ENCODE measurements at regions not wholly inside any gene's neighbourhood (a gene's known extent, or its start where the extent isn't known, plus 50 kb on each side); places are given as distances from the start of the nearest gene placed in this dataset.

DNA sequence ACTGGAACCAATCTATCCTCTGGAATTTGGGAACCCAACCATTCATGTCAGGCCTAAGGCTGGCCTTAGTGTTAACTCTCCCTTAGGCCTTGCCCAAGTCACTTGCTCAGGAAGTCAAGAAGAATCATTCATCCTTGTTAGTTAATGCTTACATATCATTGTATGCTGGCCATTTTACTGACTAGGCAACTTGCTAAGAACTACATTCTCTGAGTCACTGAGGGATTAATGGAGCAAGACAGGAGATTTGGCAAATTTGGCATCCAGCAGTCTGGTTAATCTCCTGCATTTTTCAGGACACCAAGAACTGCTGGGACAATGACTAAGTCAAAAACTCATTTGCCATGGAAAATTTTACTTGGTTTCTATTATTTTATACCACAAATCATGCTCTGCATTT lies 115.8 kb upstream of the DDIT4L start:
- no peak for TF ChIP-seq CTCF (IDR thresholded peaks at IDR 0.05; ENCODE audit: insufficient read depth, low read depth, low read length)
- TF ChIP-seq EZH2 (IDR thresholded peaks at IDR 0.05; ENCODE audit: insufficient read depth, low read length): no peak
